Fibroblast of upper back skin (primary cell): ENCODE measurements at regions not wholly inside any gene's neighbourhood (a gene's known extent, or its start where the extent isn't known, plus 50 kb on each side); places are given as distances from the start of the nearest gene placed in this dataset.

Experiments
- DNase-seq: peaks from one replicate; pipeline ENCODE4 v3.0.0-alpha.2; 2013

GRCh38 chr9:109886041-109886440 lies 106.0 kb downstream of the PALM2AKAP2 start:
- no peak for DNase-seq

GRCh38 chr9:109886617-109887016 lies 106.6 kb downstream of the PALM2AKAP2 start:
- DNase-seq = peak; percentile 41

GRCh38 chr9:109887079-109887478 lies 107.1 kb downstream of the PALM2AKAP2 start:
- DNase-seq = peak; percentile 88

GRCh38 chr9:109888695-109889094 lies 108.7 kb downstream of the PALM2AKAP2 start:
- DNase-seq = no peak

- no peak for DNase-seq
Measured at GRCh38 chr9:109889456-109889855, 109.5 kb downstream of the PALM2AKAP2 start.

GRCh38 chr9:109893241-109893640 lies 113.2 kb downstream of the PALM2AKAP2 start:
- DNase-seq = no peak

- DNase-seq = no peak
Measured at GRCh38 chr9:109894473-109894872, 114.5 kb downstream of the PALM2AKAP2 start.

- DNase-seq = peak; percentile 62
Measured at GRCh38 chr9:109894921-109895758, 115.1 kb downstream of the PALM2AKAP2 start.

GRCh38 chr9:109901201-109901600 lies 121.2 kb downstream of the PALM2AKAP2 start:
- peak; percentile 59 for DNase-seq

- DNase-seq = peak; percentile 82
Measured at GRCh38 chr9:109903515-109904138, 123.6 kb downstream of the PALM2AKAP2 start.

- no peak for DNase-seq
Measured at GRCh38 chr9:109904666-109905065, 124.7 kb downstream of the PALM2AKAP2 start.

GRCh38 chr9:109905472-109905871 lies 125.5 kb downstream of the PALM2AKAP2 start:
- DNase-seq = no peak

- DNase-seq = peak; percentile 80
Measured at GRCh38 chr9:109906766-109907382, 126.9 kb downstream of the PALM2AKAP2 start.

GRCh38 chr9:109907400-109907799 lies 127.4 kb downstream of the PALM2AKAP2 start:
- DNase-seq = no peak

GRCh38 chr9:109907810-109908458 lies 127.9 kb downstream of the PALM2AKAP2 start:
- DNase-seq = no peak

- peak; percentile 33 for DNase-seq
Measured at GRCh38 chr9:109908459-109909390, 128.7 kb downstream of the PALM2AKAP2 start.

- peak; percentile 87 for DNase-seq
Measured at GRCh38 chr9:109910671-109911518, 130.9 kb downstream of the PALM2AKAP2 start.

GRCh38 chr9:109912082-109912582 lies 132.1 kb downstream of the PALM2AKAP2 start:
- DNase-seq = peak; percentile 41

GRCh38 chr9:109912726-109913460 lies 132.9 kb downstream of the PALM2AKAP2 start:
- no peak for DNase-seq

- DNase-seq = peak; percentile 50
Measured at GRCh38 chr9:109913461-109913810, 133.4 kb downstream of the PALM2AKAP2 start.
